ENCODE measurements at regions not wholly inside any gene's neighbourhood (a gene's known extent, or its start where the extent isn't known, plus 50 kb on each side); places are given as distances from the start of the nearest gene placed in this dataset.

DNA sequence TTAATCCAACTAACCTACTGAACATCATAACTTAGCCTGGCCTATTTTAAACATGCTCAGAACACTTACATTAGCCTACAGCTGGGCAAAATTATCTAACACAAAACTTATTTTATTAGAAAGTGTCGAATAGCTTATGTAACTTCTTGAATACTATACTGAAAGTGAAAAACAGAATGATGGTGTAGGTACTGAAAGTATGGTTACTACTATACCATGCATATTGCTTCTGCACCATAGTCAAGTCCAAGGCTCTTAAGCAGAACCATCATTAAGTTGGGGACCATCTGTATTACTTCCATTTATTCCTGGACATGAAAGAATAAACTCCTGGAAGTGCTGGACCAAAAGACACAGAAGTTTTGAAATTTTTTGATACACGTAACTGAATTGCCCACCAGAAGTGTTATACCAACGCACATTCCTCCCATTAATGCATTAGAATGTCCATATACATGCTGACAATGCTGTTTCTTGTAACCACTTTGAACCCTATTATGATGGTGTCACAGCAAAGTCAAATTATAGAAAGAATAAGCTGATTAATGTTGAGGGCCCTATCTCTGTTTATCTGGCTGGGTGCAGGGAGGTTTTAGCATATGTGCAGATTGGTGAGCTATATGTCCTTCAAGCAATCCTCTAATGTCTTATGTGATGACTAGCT is 375.7 kb downstream of the ACTL7B start:
- H3K9me3 Mint-ChIP-seq = no peaks in the 10 kb centered on the region
- TF ChIP-seq, protein P1, sequence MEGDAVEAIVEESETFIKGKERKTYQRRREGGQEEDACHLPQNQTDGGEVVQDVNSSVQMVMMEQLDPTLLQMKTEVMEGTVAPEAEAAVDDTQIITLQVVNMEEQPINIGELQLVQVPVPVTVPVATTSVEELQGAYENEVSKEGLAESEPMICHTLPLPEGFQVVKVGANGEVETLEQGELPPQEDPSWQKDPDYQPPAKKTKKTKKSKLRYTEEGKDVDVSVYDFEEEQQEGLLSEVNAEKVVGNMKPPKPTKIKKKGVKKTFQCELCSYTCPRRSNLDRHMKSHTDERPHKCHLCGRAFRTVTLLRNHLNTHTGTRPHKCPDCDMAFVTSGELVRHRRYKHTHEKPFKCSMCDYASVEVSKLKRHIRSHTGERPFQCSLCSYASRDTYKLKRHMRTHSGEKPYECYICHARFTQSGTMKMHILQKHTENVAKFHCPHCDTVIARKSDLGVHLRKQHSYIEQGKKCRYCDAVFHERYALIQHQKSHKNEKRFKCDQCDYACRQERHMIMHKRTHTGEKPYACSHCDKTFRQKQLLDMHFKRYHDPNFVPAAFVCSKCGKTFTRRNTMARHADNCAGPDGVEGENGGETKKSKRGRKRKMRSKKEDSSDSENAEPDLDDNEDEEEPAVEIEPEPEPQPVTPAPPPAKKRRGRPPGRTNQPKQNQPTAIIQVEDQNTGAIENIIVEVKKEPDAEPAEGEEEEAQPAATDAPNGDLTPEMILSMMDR (conservative IDR thresholded peaks at IDR 0.05) = no peak
- no peak overlapping the region for H3K4me3 Mint-ChIP-seq
- H3K4me1 Mint-ChIP-seq = no peaks in the 10 kb centered on the region
- no peak overlapping the region for H3K27ac Mint-ChIP-seq (ENCODE audit: unreplicated experiment)
- H3K36me3 Mint-ChIP-seq (ENCODE audit: low read depth) = no peaks in the 10 kb centered on the region
- no peak for DNase-seq (ENCODE audit: low read depth, low spot score)
- no peaks in the 10 kb centered on the region for H3K27me3 Mint-ChIP-seq (ENCODE audit: low read depth)

DNA sequence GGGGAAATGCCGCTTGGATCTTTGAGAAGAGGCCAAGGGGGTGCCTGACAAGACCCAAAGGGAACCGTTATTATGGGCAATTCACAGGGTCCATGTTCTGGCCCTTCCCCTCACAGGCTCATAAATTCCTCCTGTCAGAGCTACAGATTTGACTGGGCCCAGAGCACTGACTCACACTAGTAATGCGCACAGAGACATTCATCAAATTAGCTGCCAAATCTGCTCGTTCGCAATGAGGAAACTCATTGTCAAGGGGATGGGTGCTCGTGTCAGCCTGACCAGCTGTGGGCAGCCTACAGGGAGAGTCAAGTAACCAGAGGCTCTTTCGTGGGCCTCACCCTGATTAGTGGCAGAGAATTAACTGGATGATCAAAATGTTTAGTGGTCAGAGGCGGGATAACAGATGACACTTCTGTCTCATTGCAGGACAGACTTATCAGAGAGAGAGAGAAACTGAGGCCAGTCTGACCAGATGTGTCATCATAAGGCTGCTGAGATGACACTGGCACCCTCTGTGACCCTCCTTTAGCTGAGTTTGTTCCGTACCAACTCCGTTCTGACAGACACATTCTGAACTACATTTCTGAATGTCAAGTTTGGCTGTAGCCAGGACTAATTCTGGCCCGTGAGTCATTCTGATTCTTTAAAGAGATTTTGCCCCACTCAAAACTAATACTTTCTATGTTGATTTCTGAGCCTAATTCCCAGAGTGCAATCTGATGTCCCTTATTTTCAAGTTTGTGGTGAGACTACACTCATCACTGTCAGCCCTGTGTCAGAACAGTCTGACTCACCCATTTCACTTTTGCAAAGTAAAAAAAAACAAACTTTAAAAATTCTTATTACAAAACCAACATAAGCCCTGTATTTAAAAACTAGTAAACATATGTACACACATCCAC is 377.1 kb downstream of the ACTL7B start:
- TF ChIP-seq, protein P1 (conservative IDR thresholded peaks at IDR 0.05) = no peak
- no peaks in the 10 kb centered on the region for H3K9me3 Mint-ChIP-seq
- peaks cover 4% of the 10 kb centered on the region for H3K4me1 Mint-ChIP-seq
- H3K27me3 Mint-ChIP-seq (ENCODE audit: low read depth) = no peaks in the 10 kb centered on the region
- H3K4me3 Mint-ChIP-seq = no peak overlapping the region
- DNase-seq (ENCODE audit: low read depth, low spot score) = no peak
- no peaks in the 10 kb centered on the region for H3K36me3 Mint-ChIP-seq (ENCODE audit: low read depth)
- peak overlapping the region; percentile 75 for H3K27ac Mint-ChIP-seq (ENCODE audit: unreplicated experiment)

DNA sequence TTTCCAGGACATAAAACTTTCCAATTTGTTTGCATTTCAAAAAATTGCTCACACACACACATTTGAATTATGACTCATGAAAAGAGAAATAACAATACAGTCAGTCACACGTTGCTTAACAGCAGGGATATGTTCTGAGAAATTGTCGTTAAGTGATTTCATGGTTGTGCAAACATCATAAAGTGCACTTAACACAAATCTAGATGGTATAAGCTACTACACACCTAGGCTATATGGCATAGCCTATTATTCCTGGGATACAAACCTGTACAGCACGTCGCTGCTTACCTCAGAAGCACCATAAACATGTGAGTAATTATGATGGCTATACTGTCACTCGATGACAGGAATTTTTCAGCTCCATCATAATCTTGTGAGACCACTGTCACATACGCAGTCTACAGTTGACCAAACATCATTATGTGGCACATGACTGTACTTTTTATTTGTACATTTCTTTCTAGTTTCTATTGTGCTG is 378.2 kb downstream of the ACTL7B start:
- Mint-ChIP-seq H3K4me1 (peaks cover 4% of the 10 kb centered on the region), H3K27me3 (ENCODE audit: low read depth) (no peaks in the 10 kb centered on the region), H3K36me3 (ENCODE audit: low read depth) (no peaks in the 10 kb centered on the region), H3K27ac (ENCODE audit: unreplicated experiment) (no peak overlapping the region), H3K4me3 (no peak overlapping the region), H3K9me3 (no peaks in the 10 kb centered on the region)
- no peak for DNase-seq (ENCODE audit: low read depth, low spot score)
- TF ChIP-seq, protein P1 (conservative IDR thresholded peaks at IDR 0.05) = no peak

DNA sequence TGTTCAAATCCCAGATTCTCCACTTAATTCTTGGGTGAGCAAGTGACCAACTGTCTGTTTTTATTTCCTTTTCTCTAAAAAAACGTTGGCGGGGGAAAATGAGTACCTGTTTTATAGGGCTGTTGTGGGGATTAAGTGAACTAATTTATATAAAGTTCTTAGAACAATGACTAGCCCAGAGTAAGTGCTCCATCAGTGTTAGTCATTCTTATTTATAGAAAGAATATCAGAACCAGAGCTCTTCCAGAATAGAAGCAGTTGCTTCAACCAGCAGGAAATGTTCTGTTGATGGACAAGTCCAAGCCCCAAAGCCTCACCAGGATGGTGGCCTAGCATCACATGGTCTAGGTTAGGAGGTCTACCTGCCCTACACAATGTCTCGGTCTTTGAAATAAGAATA is 379.2 kb downstream of the ACTL7B start:
- no peak for DNase-seq (ENCODE audit: low read depth, low spot score)
- Mint-ChIP-seq H3K4me3 (no peak overlapping the region), H3K27ac (ENCODE audit: unreplicated experiment) (no peak overlapping the region), H3K9me3 (no peaks in the 10 kb centered on the region), H3K4me1 (peaks cover 4% of the 10 kb centered on the region), H3K27me3 (ENCODE audit: low read depth) (no peaks in the 10 kb centered on the region), H3K36me3 (ENCODE audit: low read depth) (no peaks in the 10 kb centered on the region)
- TF ChIP-seq, protein P1 (conservative IDR thresholded peaks at IDR 0.05) = no peak

DNA sequence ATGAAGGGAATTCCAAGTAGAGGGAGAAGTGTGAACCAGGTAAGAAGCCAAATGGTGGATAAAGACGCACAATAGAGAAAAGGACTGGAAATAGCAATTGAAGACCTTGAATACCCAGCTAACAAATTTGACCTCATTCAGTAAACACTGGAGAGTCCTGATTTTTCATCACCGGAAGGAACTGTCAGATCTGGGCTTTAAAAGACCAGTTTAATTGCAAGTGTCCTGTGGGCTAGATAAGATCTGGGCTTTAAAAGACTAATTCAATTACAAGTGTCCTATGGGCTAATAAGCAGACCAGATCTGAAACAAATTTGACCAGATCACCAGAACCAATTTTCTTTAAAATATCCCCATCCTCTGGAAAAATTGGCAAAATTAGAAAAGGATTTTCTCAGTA is 380.0 kb downstream of the ACTL7B start:
- peaks cover 4% of the 10 kb centered on the region for H3K4me1 Mint-ChIP-seq
- H3K27me3 Mint-ChIP-seq (ENCODE audit: low read depth) = no peaks in the 10 kb centered on the region
- no peaks in the 10 kb centered on the region for H3K9me3 Mint-ChIP-seq
- H3K36me3 Mint-ChIP-seq (ENCODE audit: low read depth) = no peaks in the 10 kb centered on the region
- no peak overlapping the region for H3K4me3 Mint-ChIP-seq
- no peak for DNase-seq (ENCODE audit: low read depth, low spot score)
- H3K27ac Mint-ChIP-seq (ENCODE audit: unreplicated experiment) = no peak overlapping the region
- TF ChIP-seq, protein P1 (conservative IDR thresholded peaks at IDR 0.05) = no peak

Data from neural crest cell (in vitro differentiated cells).